GM23248 (cell line): ENCODE measurements at regions not wholly inside any gene's neighbourhood (a gene's known extent, or its start where the extent isn't known, plus 50 kb on each side); places are given as distances from the start of the nearest gene placed in this dataset.

Source experiments
- EZH2 ChIP-seq: fragments of 200-600 bp; sonication (generic); IDR thresholded peaks from 2 replicates; pipeline ENCODE4 v1.6.1; 2018; ENCODE audit warnings: antibody characterized with exemption, mild to moderate bottlenecking; ENCODE audit not compliant: insufficient read depth, poor library complexity, severe bottlenecking
- EZH2phosphoT487 ChIP-seq: fragments of 200-600 bp; sonication (generic); IDR thresholded peaks from 2 replicates; pipeline ENCODE4 v1.6.1; 2018; ENCODE audit warnings: antibody characterized with exemption, moderate library complexity, mild to moderate bottlenecking, low read depth; ENCODE audit not compliant: insufficient read depth

DNA sequence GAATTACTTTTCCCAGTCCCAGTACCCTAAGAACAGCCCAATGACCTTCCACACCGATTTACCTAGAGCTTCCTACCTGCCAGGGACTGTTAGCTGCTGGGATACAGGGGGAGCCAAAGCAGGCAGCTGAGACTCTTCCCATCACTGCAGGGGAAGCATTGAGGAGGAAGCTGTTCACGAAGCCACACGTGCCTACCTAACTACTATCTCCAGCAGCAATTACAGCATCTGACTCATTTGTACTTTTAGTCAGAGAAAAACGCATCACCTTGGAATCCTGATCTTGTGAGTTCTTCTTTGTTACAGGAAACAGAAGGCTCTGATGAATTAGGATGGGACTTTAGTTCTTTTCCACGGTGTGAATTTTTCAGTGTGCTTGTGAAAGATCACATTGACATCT is 113.7 kb upstream of the DHX40 start:
- TF ChIP-seq EZH2phosphoT487 (no peak), EZH2 (no peak)
